BLaER1 (cell line): ENCODE measurements at regions not wholly inside any gene's neighbourhood (a gene's known extent, or its start where the extent isn't known, plus 50 kb on each side); places are given as distances from the start of the nearest gene placed in this dataset.

Experiments used
- H3K27ac ChIP-seq: shearing (Covaris generic); formaldehyde crosslinking; 2 replicates; pipeline ENCODE4 v1.8.1; 2022
- H3K27me3 ChIP-seq: shearing (Covaris generic); formaldehyde crosslinking; 2 replicates; pipeline ENCODE4 v1.8.1; 2022
- H3K36me3 ChIP-seq: shearing (Covaris generic); formaldehyde crosslinking; 2 replicates; pipeline ENCODE4 v1.8.1; 2022
- H3K4me1 ChIP-seq: shearing (Covaris generic); formaldehyde crosslinking; 2 replicates; pipeline ENCODE4 v1.8.1; 2022
- H3K4me2 ChIP-seq: shearing (Covaris generic); formaldehyde crosslinking; 2 replicates; pipeline ENCODE4 v1.8.1; 2022
- H3K4me3 ChIP-seq: shearing (Covaris generic); formaldehyde crosslinking; 2 replicates; pipeline ENCODE4 v1.8.1; 2022
- H3K9ac ChIP-seq: shearing (Covaris generic); formaldehyde crosslinking; 2 replicates; pipeline ENCODE4 v1.8.1; 2022
- H3K9me3 ChIP-seq: shearing (Covaris generic); formaldehyde crosslinking; 2 replicates; pipeline ENCODE4 v1.8.1; 2022
- H4K20me1 ChIP-seq: shearing (Covaris generic); formaldehyde crosslinking; 2 replicates; pipeline ENCODE4 v1.8.1; 2022
- Cebpa-rat ChIP-seq: shearing (Covaris generic); IDR thresholded peaks from 2 replicates; pipeline ENCODE4 v1.8.1; 2022

GRCh38 chr11:116336540-116336939 is 436.2 kb downstream of the BUD13 start:
- Histone ChIP-seq H3K9ac (no peak overlapping the region), H3K4me3 (no peak overlapping the region), H3K9me3 (peaks cover 11% of the 10 kb centered on the region; the same call in 1 of the 2 replicates), H3K36me3 (no peaks in the 10 kb centered on the region), H3K4me2 (no peak overlapping the region), H4K20me1 (no peaks in the 10 kb centered on the region), H3K27ac (no peak overlapping the region), H3K4me1 (no peaks in the 10 kb centered on the region), H3K27me3 (no peaks in the 10 kb centered on the region)
- TF ChIP-seq Cebpa-rat: no peak

- peaks cover 11% of the 10 kb centered on the region; the same call in 1 of the 2 replicates for H3K9me3 ChIP-seq
- no peak for TF ChIP-seq Cebpa-rat
These were observed 436.9 kb downstream of the BUD13 start for GRCh38 chr11:116335891-116336290.

GRCh38 chr11:116335078-116335477 is 437.7 kb downstream of the BUD13 start:
- Histone ChIP-seq H3K4me1 (no peaks in the 10 kb centered on the region), H3K9me3 (peaks cover 11% of the 10 kb centered on the region; the same call in 1 of the 2 replicates), H3K27ac (no peak overlapping the region), H3K36me3 (no peaks in the 10 kb centered on the region), H3K27me3 (no peaks in the 10 kb centered on the region), H3K4me3 (no peak overlapping the region), H4K20me1 (no peaks in the 10 kb centered on the region), H3K9ac (no peak overlapping the region), H3K4me2 (no peak overlapping the region)
- TF ChIP-seq Cebpa-rat: no peak

More at GRCh38 chr11:116335891-116336290, 436.9 kb downstream of the BUD13 start:
- Histone ChIP-seq H3K27ac (no peak overlapping the region), H3K27me3 (no peaks in the 10 kb centered on the region), H4K20me1 (no peaks in the 10 kb centered on the region), H3K4me1 (no peaks in the 10 kb centered on the region), H3K4me2 (no peak overlapping the region), H3K4me3 (no peak overlapping the region), H3K36me3 (no peaks in the 10 kb centered on the region), H3K9ac (no peak overlapping the region)

- no peak overlapping the region for H3K4me3 ChIP-seq
- no peak overlapping the region for H3K27ac ChIP-seq
- H3K9ac ChIP-seq: no peak overlapping the region
- no peaks in the 10 kb centered on the region for H3K36me3 ChIP-seq
- H4K20me1 ChIP-seq: no peaks in the 10 kb centered on the region
- TF ChIP-seq Cebpa-rat: no peak
- no peak overlapping the region for H3K4me2 ChIP-seq
- H3K4me1 ChIP-seq: no peaks in the 10 kb centered on the region
- H3K27me3 ChIP-seq: no peaks in the 10 kb centered on the region
- H3K9me3 ChIP-seq: peaks cover 11% of the 10 kb centered on the region; the same call in 1 of the 2 replicates
These were observed 438.2 kb downstream of the BUD13 start for GRCh38 chr11:116334596-116334995.

GRCh38 chr11:116333001-116333535 is 439.7 kb downstream of the BUD13 start:
- TF ChIP-seq Cebpa-rat: no peak
- Histone ChIP-seq H3K27ac (no peak overlapping the region), H3K4me3 (no peak overlapping the region), H3K27me3 (no peaks in the 10 kb centered on the region), H3K9ac (no peak overlapping the region), H3K4me2 (no peak overlapping the region), H3K9me3 (peaks cover 11% of the 10 kb centered on the region; the same call in 1 of the 2 replicates), H3K36me3 (no peaks in the 10 kb centered on the region), H3K4me1 (no peaks in the 10 kb centered on the region), H4K20me1 (no peaks in the 10 kb centered on the region)

- no peak for TF ChIP-seq Cebpa-rat
- H3K27me3 ChIP-seq: no peaks in the 10 kb centered on the region
These were observed 440.4 kb downstream of the BUD13 start for GRCh38 chr11:116332391-116332790.

GRCh38 chr11:116331381-116331780 is 441.4 kb downstream of the BUD13 start:
- no peak overlapping the region for H3K4me3 ChIP-seq
- H3K9ac ChIP-seq: no peak overlapping the region
- H3K27ac ChIP-seq: no peak overlapping the region
- no peaks in the 10 kb centered on the region for H3K4me1 ChIP-seq
- H3K9me3 ChIP-seq: no peaks in the 10 kb centered on the region
- no peaks in the 10 kb centered on the region for H3K36me3 ChIP-seq
- no peak overlapping the region for H3K4me2 ChIP-seq
- no peaks in the 10 kb centered on the region for H4K20me1 ChIP-seq
- no peaks in the 10 kb centered on the region for H3K27me3 ChIP-seq
- TF ChIP-seq Cebpa-rat: no peak

More at GRCh38 chr11:116332391-116332790, 440.4 kb downstream of the BUD13 start:
- no peaks in the 10 kb centered on the region for H4K20me1 ChIP-seq
- peaks cover 4% of the 10 kb centered on the region; the same call in 1 of the 2 replicates for H3K9me3 ChIP-seq
- no peaks in the 10 kb centered on the region for H3K36me3 ChIP-seq
- H3K4me1 ChIP-seq: no peaks in the 10 kb centered on the region
- H3K4me3 ChIP-seq: no peak overlapping the region
- H3K27ac ChIP-seq: no peak overlapping the region
- H3K9ac ChIP-seq: no peak overlapping the region
- no peak overlapping the region for H3K4me2 ChIP-seq

- no peaks in the 10 kb centered on the region for H3K4me1 ChIP-seq
- no peaks in the 10 kb centered on the region for H3K27me3 ChIP-seq
- no peak overlapping the region for H3K4me3 ChIP-seq
- no peak for TF ChIP-seq Cebpa-rat
- no peak overlapping the region for H3K4me2 ChIP-seq
- no peaks in the 10 kb centered on the region for H4K20me1 ChIP-seq
- no peak overlapping the region for H3K9ac ChIP-seq
- H3K27ac ChIP-seq: no peak overlapping the region
- no peaks in the 10 kb centered on the region for H3K9me3 ChIP-seq
- no peaks in the 10 kb centered on the region for H3K36me3 ChIP-seq
These were observed 442.2 kb downstream of the BUD13 start for GRCh38 chr11:116330439-116331185.

GRCh38 chr11:116329354-116330090 is 443.3 kb downstream of the BUD13 start:
- H3K9me3 ChIP-seq: no peaks in the 10 kb centered on the region
- H3K4me1 ChIP-seq: no peaks in the 10 kb centered on the region
- TF ChIP-seq Cebpa-rat: no peak
- no peaks in the 10 kb centered on the region for H3K27me3 ChIP-seq
- no peak overlapping the region for H3K4me2 ChIP-seq
- H3K36me3 ChIP-seq: no peaks in the 10 kb centered on the region
- H3K9ac ChIP-seq: no peak overlapping the region
- H4K20me1 ChIP-seq: no peaks in the 10 kb centered on the region
- H3K27ac ChIP-seq: no peak overlapping the region
- H3K4me3 ChIP-seq: no peak overlapping the region

GRCh38 chr11:116328851-116329250 is 443.9 kb downstream of the BUD13 start:
- Histone ChIP-seq H4K20me1 (no peaks in the 10 kb centered on the region), H3K27me3 (no peaks in the 10 kb centered on the region), H3K9me3 (no peaks in the 10 kb centered on the region), H3K4me2 (no peak overlapping the region), H3K9ac (no peak overlapping the region), H3K27ac (no peak overlapping the region), H3K4me3 (no peak overlapping the region), H3K4me1 (no peaks in the 10 kb centered on the region), H3K36me3 (no peaks in the 10 kb centered on the region)
- no peak for TF ChIP-seq Cebpa-rat
